ENCODE measurements at regions not wholly inside any gene's neighbourhood (a gene's known extent, or its start where the extent isn't known, plus 50 kb on each side); places are given as distances from the start of the nearest gene placed in this dataset.

DNA sequence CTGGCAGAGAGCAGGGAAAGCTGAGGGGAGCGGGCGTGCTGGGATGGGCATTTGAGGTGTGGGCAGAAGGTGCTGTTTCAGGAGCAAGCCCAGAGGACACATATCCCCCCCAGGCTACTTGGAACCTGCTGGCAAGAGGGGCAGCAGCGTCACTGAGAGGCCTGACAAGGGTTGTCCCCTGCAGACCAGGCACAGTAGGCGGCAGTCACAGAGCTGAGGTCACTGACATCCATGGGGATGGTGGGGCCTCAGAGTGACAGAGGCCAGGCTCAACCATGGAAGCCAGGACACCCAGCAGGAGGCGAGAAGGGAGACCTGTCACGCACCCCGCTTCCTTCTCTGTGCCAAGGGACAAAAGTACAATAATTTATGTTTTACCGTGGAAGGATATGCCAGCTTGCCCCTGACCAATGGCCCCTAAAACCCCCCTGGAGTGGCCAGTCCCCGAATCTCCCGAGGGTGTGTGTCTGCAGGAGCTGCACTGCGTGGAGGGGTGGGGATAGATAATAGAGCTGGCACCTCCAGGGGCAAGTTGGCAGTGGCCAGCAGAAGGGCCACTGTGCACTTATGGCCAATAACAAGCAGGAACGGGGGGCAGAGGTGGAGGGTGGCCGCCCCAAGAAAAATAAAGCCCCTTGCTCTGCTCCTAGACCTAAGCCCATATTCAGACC is 86.3 kb upstream of the SLC66A3 start:
- Histone ChIP-seq H3K4me1 (replicated peaks; ENCODE audit: insufficient read depth) (peaks cover 8% of the 10 kb centered on the region), H3K4me3 (no peak overlapping the region), H4K20me1 (ENCODE audit: insufficient read depth) (no peaks in the 10 kb centered on the region), H2AFZ (no peak overlapping the region), H3F3A (ENCODE audit: insufficient read depth, low read depth) (no peaks in the 10 kb centered on the region), H3K9me3 (ENCODE audit: insufficient read depth, low read depth) (no peaks in the 10 kb centered on the region), H3K79me2 (ENCODE audit: low read depth) (no peaks in the 10 kb centered on the region), H3K27me3 (ENCODE audit: insufficient read depth, low read depth) (no peaks in the 10 kb centered on the region), H3K4me2 (no peak overlapping the region), H3K27ac (no peak overlapping the region), H3K36me3 (ENCODE audit: low read depth) (no peaks in the 10 kb centered on the region), H3K9me2 (ENCODE audit: insufficient read depth) (no peaks in the 10 kb centered on the region)
- DNase-seq: no peak
- BruUV-seq (replicated peaks): no TSS peak
- no peak for TF ChIP-seq EZH2 (IDR thresholded peaks at IDR 0.05; ENCODE audit: low read depth)
- TF ChIP-seq, protein P1, sequence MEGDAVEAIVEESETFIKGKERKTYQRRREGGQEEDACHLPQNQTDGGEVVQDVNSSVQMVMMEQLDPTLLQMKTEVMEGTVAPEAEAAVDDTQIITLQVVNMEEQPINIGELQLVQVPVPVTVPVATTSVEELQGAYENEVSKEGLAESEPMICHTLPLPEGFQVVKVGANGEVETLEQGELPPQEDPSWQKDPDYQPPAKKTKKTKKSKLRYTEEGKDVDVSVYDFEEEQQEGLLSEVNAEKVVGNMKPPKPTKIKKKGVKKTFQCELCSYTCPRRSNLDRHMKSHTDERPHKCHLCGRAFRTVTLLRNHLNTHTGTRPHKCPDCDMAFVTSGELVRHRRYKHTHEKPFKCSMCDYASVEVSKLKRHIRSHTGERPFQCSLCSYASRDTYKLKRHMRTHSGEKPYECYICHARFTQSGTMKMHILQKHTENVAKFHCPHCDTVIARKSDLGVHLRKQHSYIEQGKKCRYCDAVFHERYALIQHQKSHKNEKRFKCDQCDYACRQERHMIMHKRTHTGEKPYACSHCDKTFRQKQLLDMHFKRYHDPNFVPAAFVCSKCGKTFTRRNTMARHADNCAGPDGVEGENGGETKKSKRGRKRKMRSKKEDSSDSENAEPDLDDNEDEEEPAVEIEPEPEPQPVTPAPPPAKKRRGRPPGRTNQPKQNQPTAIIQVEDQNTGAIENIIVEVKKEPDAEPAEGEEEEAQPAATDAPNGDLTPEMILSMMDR (conservative IDR thresholded peaks at IDR 0.05): no peak
- intact Hi-C loops (cut with micrococcal nuclease; ENCODE audit: unreplicated experiment): no loop called here
- CTCF ChIA-PET: no interaction called here
- POLR2A ChIA-PET (ENCODE audit: unreplicated experiment): no interaction called here

- no peaks in the 10 kb centered on the region for H3K9me2 ChIP-seq (ENCODE audit: insufficient read depth)
- no peaks in the 10 kb centered on the region for H3F3A ChIP-seq (ENCODE audit: insufficient read depth, low read depth)
- H3K27me3 ChIP-seq (ENCODE audit: insufficient read depth, low read depth): no peaks in the 10 kb centered on the region
- BruUV-seq (replicated peaks): no TSS peak
- TF ChIP-seq EZH2 (IDR thresholded peaks at IDR 0.05; ENCODE audit: low read depth): no peak
- TF ChIP-seq, protein P1 (conservative IDR thresholded peaks at IDR 0.05): no peak
- H3K9me3 ChIP-seq (ENCODE audit: insufficient read depth, low read depth): no peaks in the 10 kb centered on the region
- H3K27ac ChIP-seq: no peak overlapping the region
- no peak overlapping the region for H2AFZ ChIP-seq
- no peaks in the 10 kb centered on the region for H4K20me1 ChIP-seq (ENCODE audit: insufficient read depth)
- H3K36me3 ChIP-seq (ENCODE audit: low read depth): no peaks in the 10 kb centered on the region
- H3K4me2 ChIP-seq: no peak overlapping the region
- H3K79me2 ChIP-seq (ENCODE audit: low read depth): no peaks in the 10 kb centered on the region
- H3K4me3 ChIP-seq: no peak overlapping the region
- peaks cover 8% of the 10 kb centered on the region for H3K4me1 ChIP-seq (replicated peaks; ENCODE audit: insufficient read depth)
- POLR2A ChIA-PET (ENCODE audit: unreplicated experiment): no interaction called here
- DNase-seq: no peak
- intact Hi-C loops (cut with micrococcal nuclease; ENCODE audit: unreplicated experiment): no loop called here
- CTCF ChIA-PET: no interaction called here
Measured at GRCh38 chr2:11069566-11070185, 85.6 kb upstream of the SLC66A3 start.

GRCh38 chr2:11071211-11071610 is 84.1 kb upstream of the SLC66A3 start:
- H3K27ac ChIP-seq: no peak overlapping the region
- no peak overlapping the region for H3K4me3 ChIP-seq
- H3K4me1 ChIP-seq (replicated peaks; ENCODE audit: insufficient read depth): peaks cover 8% of the 10 kb centered on the region
- no peak overlapping the region for H3K4me2 ChIP-seq
- H4K20me1 ChIP-seq (ENCODE audit: insufficient read depth): no peaks in the 10 kb centered on the region
- intact Hi-C loops (cut with micrococcal nuclease; ENCODE audit: unreplicated experiment): no loop called here
- no TSS peak for BruUV-seq (replicated peaks)
- H3F3A ChIP-seq (ENCODE audit: insufficient read depth, low read depth): no peaks in the 10 kb centered on the region
- no peaks in the 10 kb centered on the region for H3K27me3 ChIP-seq (ENCODE audit: insufficient read depth, low read depth)
- TF ChIP-seq, protein P1 (conservative IDR thresholded peaks at IDR 0.05): no peak
- TF ChIP-seq EZH2 (IDR thresholded peaks at IDR 0.05; ENCODE audit: low read depth): no peak
- no peaks in the 10 kb centered on the region for H3K9me3 ChIP-seq (ENCODE audit: insufficient read depth, low read depth)
- H3K36me3 ChIP-seq (ENCODE audit: low read depth): no peaks in the 10 kb centered on the region
- H2AFZ ChIP-seq: no peak overlapping the region
- H3K79me2 ChIP-seq (ENCODE audit: low read depth): no peaks in the 10 kb centered on the region
- CTCF ChIA-PET: interaction anchor here (0.7 kb wide), 1 partner anchor 11 kb away, joined by 4 read pairs; no protein-coding TSS in a partner anchor
- no peak for DNase-seq
- POLR2A ChIA-PET (ENCODE audit: unreplicated experiment): no interaction called here
- H3K9me2 ChIP-seq (ENCODE audit: insufficient read depth): no peaks in the 10 kb centered on the region
